ENCODE measurements at regions not wholly inside any gene's neighbourhood (a gene's known extent, or its start where the extent isn't known, plus 50 kb on each side); places are given as distances from the start of the nearest gene placed in this dataset.

- DNase-seq = peak; percentile 68
Observed at GRCh38 chr7:18420748-18421147, 74.8 kb upstream of the HDAC9 start.

- DNase-seq = no peak
Observed at GRCh38 chr7:18421297-18422002, 74.1 kb upstream of the HDAC9 start.

- DNase-seq = no peak
Observed at GRCh38 chr7:18425227-18425626, 70.3 kb upstream of the HDAC9 start.

GRCh38 chr7:18425838-18426445 lies 69.6 kb upstream of the HDAC9 start:
- DNase-seq = peak; percentile 61

GRCh38 chr7:18426564-18427226 lies 68.9 kb upstream of the HDAC9 start:
- DNase-seq = no peak

GRCh38 chr7:18429547-18429946 lies 66.0 kb upstream of the HDAC9 start:
- no peak for DNase-seq

- no peak for DNase-seq
Observed at GRCh38 chr7:18430810-18431209, 64.7 kb upstream of the HDAC9 start.

GRCh38 chr7:18434171-18434570 lies 61.4 kb upstream of the HDAC9 start:
- DNase-seq = no peak

- DNase-seq = no peak
Observed at GRCh38 chr7:18437101-18437500, 58.4 kb upstream of the HDAC9 start.

GRCh38 chr7:18440934-18441333 lies 54.6 kb upstream of the HDAC9 start:
- no peak for DNase-seq

- DNase-seq = no peak
Observed at GRCh38 chr7:18444826-18445225, 50.7 kb upstream of the HDAC9 start.

- no peak for DNase-seq
Observed at GRCh38 chr7:18445483-18445882, 50.1 kb upstream of the HDAC9 start.

Measured in NCI-H1048 (cell line).